ENCODE measurements at regions not wholly inside any gene's neighbourhood (a gene's known extent, or its start where the extent isn't known, plus 50 kb on each side); places are given as distances from the start of the nearest gene placed in this dataset.

- DNase-seq (ENCODE audit: low read depth, low spot score), result no peak
Measured at GRCh38 chr2:239590995-239591915, 190.4 kb upstream of the HDAC4 start.

GRCh38 chr2:239590276-239590675, 189.5 kb upstream of the HDAC4 start:
- DNase-seq (ENCODE audit: low read depth, low spot score), result no peak

GRCh38 chr2:239589833-239590232, 189.0 kb upstream of the HDAC4 start:
- no peak for DNase-seq (ENCODE audit: low read depth, low spot score)

- DNase-seq (ENCODE audit: low read depth, low spot score), result no peak
Measured at GRCh38 chr2:239589270-239589825, 188.5 kb upstream of the HDAC4 start.

- DNase-seq (ENCODE audit: low read depth, low spot score), result no peak
Measured at GRCh38 chr2:239588451-239589269, 187.8 kb upstream of the HDAC4 start.

GRCh38 chr2:239587841-239588240, 187.0 kb upstream of the HDAC4 start:
- DNase-seq (ENCODE audit: low read depth, low spot score), result no peak

GRCh38 chr2:239587311-239587731, 186.5 kb upstream of the HDAC4 start:
- DNase-seq (ENCODE audit: low read depth, low spot score), result no peak

GRCh38 chr2:239586651-239587310, 186.0 kb upstream of the HDAC4 start:
- DNase-seq (ENCODE audit: low read depth, low spot score), result no peak

- DNase-seq (ENCODE audit: low read depth, low spot score), result no peak
Measured at GRCh38 chr2:239585422-239585821, 184.6 kb upstream of the HDAC4 start.

GRCh38 chr2:239584986-239585385, 184.2 kb upstream of the HDAC4 start:
- DNase-seq (ENCODE audit: low read depth, low spot score), result no peak

- no peak for DNase-seq (ENCODE audit: low read depth, low spot score)
Measured at GRCh38 chr2:239583879-239584859, 183.3 kb upstream of the HDAC4 start.

GRCh38 chr2:239583171-239583878, 182.5 kb upstream of the HDAC4 start:
- DNase-seq (ENCODE audit: low read depth, low spot score), result no peak

- DNase-seq (ENCODE audit: low read depth, low spot score), result no peak
Measured at GRCh38 chr2:239582476-239582875, 181.7 kb upstream of the HDAC4 start.

- DNase-seq (ENCODE audit: low read depth, low spot score), result no peak
Measured at GRCh38 chr2:239581352-239581901, 180.6 kb upstream of the HDAC4 start.

- no peak for DNase-seq (ENCODE audit: low read depth, low spot score)
Measured at GRCh38 chr2:239580199-239580527, 179.3 kb upstream of the HDAC4 start.

GRCh38 chr2:239579524-239580198, 178.8 kb upstream of the HDAC4 start:
- DNase-seq (ENCODE audit: low read depth, low spot score), result no peak

GRCh38 chr2:239579081-239579480, 178.3 kb upstream of the HDAC4 start:
- no peak for DNase-seq (ENCODE audit: low read depth, low spot score)

GRCh38 chr2:239578381-239578780, 177.6 kb upstream of the HDAC4 start:
- DNase-seq (ENCODE audit: low read depth, low spot score), result no peak

GRCh38 chr2:239577935-239578334, 177.1 kb upstream of the HDAC4 start:
- DNase-seq (ENCODE audit: low read depth, low spot score), result no peak

Data from activated CD4-positive, CD25-positive, alpha-beta regulatory T cell treated with anti-CD3 and anti-CD28 coated beads, Interleukin-2, amount 50 U/mL, for 16 hours (primary cell).